Tibial nerve (tissue), 4 donors: ENCODE measurements at regions not wholly inside any gene's neighbourhood (a gene's known extent, or its start where the extent isn't known, plus 50 kb on each side); places are given as distances from the start of the nearest gene placed in this dataset.

Experiments
- EP300 ChIP-seq, 2 donors: sonication (generic); formaldehyde crosslinking; IDR thresholded peaks; one replicate each; pipeline ENCODE4 v1.6.1; 2017; ENCODE audit warnings: antibody characterized with exemption in 2 of 2, mild to moderate bottlenecking in 1 of 2
- POLR2A ChIP-seq, 2 donors: fragments of 450-650 bp; IDR thresholded peaks; one replicate each; pipeline ENCODE4 v1.6.1; 2017; ENCODE audit warnings: antibody characterized with exemption in 2 of 2, mild to moderate bottlenecking in 2 of 2, moderate library complexity in 2 of 2
- TF ChIP-seq, protein P1 (sequence below), 5 experiments: fragments of 200-600 bp in 3 of 5; fragments of 450-650 bp in 2 of 5; sonication (generic) in 3 of 5; IDR thresholded peaks; one replicate each; pipeline ENCODE4 v1.5.1; 2016 to 2019; ENCODE audit warnings: antibody characterized with exemption in 5 of 5, mild to moderate bottlenecking in 3 of 5, moderate library complexity in 2 of 5

DNA sequence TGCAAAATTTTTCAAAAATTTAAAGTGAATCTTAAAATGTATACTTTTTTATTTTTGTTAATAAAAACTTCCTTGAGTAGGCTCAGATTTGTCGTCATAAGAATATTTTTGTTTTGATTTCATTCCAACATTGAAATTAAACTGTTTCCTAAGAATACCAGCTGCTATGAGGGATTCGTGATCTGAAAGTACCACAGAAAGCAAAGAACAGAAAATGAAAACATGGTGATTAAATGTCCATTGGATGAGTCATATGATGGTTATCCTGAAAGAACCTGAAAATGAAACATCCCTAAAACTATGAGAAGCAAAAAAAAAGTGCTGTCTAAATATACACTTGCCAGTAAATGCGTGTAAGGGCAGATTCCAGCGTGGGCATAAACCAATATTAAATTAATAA is 143.8 kb downstream of the GMNC start:
- TF ChIP-seq POLR2A (IDR thresholded peaks at IDR 0.05) (no peak), EP300 (IDR thresholded peaks at IDR 0.05) (no peak)
- TF ChIP-seq, protein P1, sequence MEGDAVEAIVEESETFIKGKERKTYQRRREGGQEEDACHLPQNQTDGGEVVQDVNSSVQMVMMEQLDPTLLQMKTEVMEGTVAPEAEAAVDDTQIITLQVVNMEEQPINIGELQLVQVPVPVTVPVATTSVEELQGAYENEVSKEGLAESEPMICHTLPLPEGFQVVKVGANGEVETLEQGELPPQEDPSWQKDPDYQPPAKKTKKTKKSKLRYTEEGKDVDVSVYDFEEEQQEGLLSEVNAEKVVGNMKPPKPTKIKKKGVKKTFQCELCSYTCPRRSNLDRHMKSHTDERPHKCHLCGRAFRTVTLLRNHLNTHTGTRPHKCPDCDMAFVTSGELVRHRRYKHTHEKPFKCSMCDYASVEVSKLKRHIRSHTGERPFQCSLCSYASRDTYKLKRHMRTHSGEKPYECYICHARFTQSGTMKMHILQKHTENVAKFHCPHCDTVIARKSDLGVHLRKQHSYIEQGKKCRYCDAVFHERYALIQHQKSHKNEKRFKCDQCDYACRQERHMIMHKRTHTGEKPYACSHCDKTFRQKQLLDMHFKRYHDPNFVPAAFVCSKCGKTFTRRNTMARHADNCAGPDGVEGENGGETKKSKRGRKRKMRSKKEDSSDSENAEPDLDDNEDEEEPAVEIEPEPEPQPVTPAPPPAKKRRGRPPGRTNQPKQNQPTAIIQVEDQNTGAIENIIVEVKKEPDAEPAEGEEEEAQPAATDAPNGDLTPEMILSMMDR (IDR thresholded peaks at IDR 0.05), result no peak
